T47D (cell line): ENCODE measurements at regions not wholly inside any gene's neighbourhood (a gene's known extent, or its start where the extent isn't known, plus 50 kb on each side); places are given as distances from the start of the nearest gene placed in this dataset.
A peak's percentile ranks its signal among the peaks of the same experiment; 100 is the strongest.

Source experiments
- DNase-seq, 2 experiments: peaks; one replicate each; pipeline versions ENCODE4 v3.0.0 to v3.0.0-alpha.2; 2011 to 2012; ENCODE audit warnings: low read depth in 1 of 2, low spot score in 1 of 2
- JUND ChIP-seq: IDR thresholded peaks from 2 replicates; pipeline ENCODE4 v1.6.1; 2012; ENCODE audit warnings: low read depth
- in situ Hi-C: cut with HindIII; loops from 2 replicates; pipeline ENCODE4 v1.10.0; 2016; ENCODE audit warnings: low sequenced_read_pairs, low pct_unique_long_range_greater_than_20kb

GRCh38 chr7:32428546-32428945 lies 61.6 kb downstream of the LSM5 start:
- DNase-seq: no peak
- TF ChIP-seq JUND: no peak
- in situ Hi-C loops: no loop called here

- in situ Hi-C loops: no loop called here
- TF ChIP-seq JUND: no peak
- peak; percentile 91 to 94 for DNase-seq
Observed at GRCh38 chr7:32427769-32428291, 62.4 kb downstream of the LSM5 start.

- TF ChIP-seq JUND: no peak
- DNase-seq: no peak
- in situ Hi-C loops: no loop called here
Observed at GRCh38 chr7:32416846-32417245, 73.3 kb downstream of the LSM5 start.

- TF ChIP-seq JUND: no peak
- peak in 1 of 2 experiments; percentile 22 for DNase-seq
- in situ Hi-C loops: no loop called here
Observed at GRCh38 chr7:32415936-32416335, 74.2 kb downstream of the LSM5 start.

GRCh38 chr7:32415519-32415918 lies 74.7 kb downstream of the LSM5 start:
- no peak for TF ChIP-seq JUND
- no peak for DNase-seq
- in situ Hi-C loops: no loop called here

- DNase-seq: no peak
- no peak for TF ChIP-seq JUND
- in situ Hi-C loops: no loop called here
Observed at GRCh38 chr7:32412471-32412870, 77.7 kb downstream of the LSM5 start.

- in situ Hi-C loops: no loop called here
Observed at GRCh38 chr7:32410545-32410944, 79.6 kb downstream of the LSM5 start.

GRCh38 chr7:32406386-32406785 lies 83.8 kb downstream of the LSM5 start:
- TF ChIP-seq JUND: no peak

More at GRCh38 chr7:32410545-32410944, 79.6 kb downstream of the LSM5 start:
- no peak for TF ChIP-seq JUND
- DNase-seq: no peak

GRCh38 chr7:32403463-32404229 lies 86.5 kb downstream of the LSM5 start:
- in situ Hi-C loops: no loop called here
- no peak for TF ChIP-seq JUND
- DNase-seq: no peak

More at GRCh38 chr7:32406386-32406785, 83.8 kb downstream of the LSM5 start:
- DNase-seq: no peak
- in situ Hi-C loops: no loop called here

- in situ Hi-C loops: no loop called here
- no peak for DNase-seq
- no peak for TF ChIP-seq JUND
Observed at GRCh38 chr7:32400676-32401075, 89.5 kb downstream of the LSM5 start.

GRCh38 chr7:32399311-32399710 lies 90.9 kb downstream of the LSM5 start:
- in situ Hi-C loops: no loop called here
- no peak for TF ChIP-seq JUND
- DNase-seq: no peak

GRCh38 chr7:32395168-32395567 lies 95.0 kb downstream of the LSM5 start:
- in situ Hi-C loops: no loop called here
- DNase-seq: no peak
- TF ChIP-seq JUND: no peak

- in situ Hi-C loops: no loop called here
- no peak for TF ChIP-seq JUND
- no peak for DNase-seq
Observed at GRCh38 chr7:32393861-32394260, 96.3 kb downstream of the LSM5 start.
